Natural killer cell treated with Interleukin-12 subunit alpha and Interleukin-12 subunit beta and Interleukin-15 and Interleukin-18, amount 100 ng/mL, for 72 hours (primary cell): ENCODE measurements at regions not wholly inside any gene's neighbourhood (a gene's known extent, or its start where the extent isn't known, plus 50 kb on each side); places are given as distances from the start of the nearest gene placed in this dataset.
"Not testable (repeated sequence)": the region's sequence is repeated elsewhere in the genome, so short reads cannot be mapped to it uniquely, and the experiment has no call there.

Source experiments
- ATAC-seq, 2 donors: fragments of 150-1000 bp; cut with Tn5 transposase in 1 of 2; sonication (Bioruptor Pico), chemical (Tn5 transposase) in 1 of 2; 2 replicates each; pipeline ENCODE4 v1.10.0; 2021
- DNase-seq: peaks from one replicate; pipeline ENCODE4 v3.0.0; 2022; ENCODE audit warnings: low spot score
- H3K27ac Mint-ChIP-seq, 2 donors: 1 replicate in 1 of 2; 2 replicates in 1 of 2; pipeline ENCODE4 v1.8.0; 2022; ENCODE audit warnings: mixed read lengths in 2 of 2, mild to moderate bottlenecking in 1 of 2, moderate library complexity in 1 of 2
- H3K27me3 Mint-ChIP-seq, 2 donors: 1 replicate in 1 of 2; 2 replicates in 1 of 2; pipeline ENCODE4 v1.8.0; 2022; ENCODE audit warnings: mixed read lengths in 2 of 2
- H3K36me3 Mint-ChIP-seq: one replicate; pipeline ENCODE4 v1.8.0; 2022; ENCODE audit warnings: mixed read lengths
- H3K4me1 Mint-ChIP-seq, 2 donors: 1 replicate in 1 of 2; 2 replicates in 1 of 2; pipeline ENCODE4 v1.8.0; 2022; ENCODE audit warnings: low read depth in 2 of 2, mixed read lengths in 2 of 2, mild to moderate bottlenecking in 1 of 2
- H3K4me3 Mint-ChIP-seq: one replicate; pipeline ENCODE4 v1.8.0; 2022; ENCODE audit warnings: mixed read lengths
- H3K9me3 Mint-ChIP-seq: 2 replicates; pipeline ENCODE4 v1.8.0; 2022; ENCODE audit warnings: mixed read lengths

- DNase-seq (no peak), ATAC-seq (no peak)
- no peaks in the 10 kb centered on the region for H3K4me1 Mint-ChIP-seq
- no peak overlapping the region for H3K27ac Mint-ChIP-seq
- H3K36me3 Mint-ChIP-seq = no peaks in the 10 kb centered on the region
- H3K27me3 Mint-ChIP-seq = peaks cover 22 to 29% of the 10 kb centered on the region in 2 donors
- no peak overlapping the region for H3K4me3 Mint-ChIP-seq
- no peaks in the 10 kb centered on the region for H3K9me3 Mint-ChIP-seq
These were observed 412.2 kb upstream of the ZMIZ1 start for GRCh38 chr10:78656417-78657162.

- ATAC-seq = peak in 1 of 2 donors; percentile 67
- Mint-ChIP-seq H3K27me3 (peaks cover 22 to 23% of the 10 kb centered on the region in 2 donors), H3K4me3 (no peak overlapping the region), H3K36me3 (no peaks in the 10 kb centered on the region), H3K4me1 (no peaks in the 10 kb centered on the region), H3K27ac (no peak overlapping the region), H3K9me3 (no peaks in the 10 kb centered on the region)
- no peak for DNase-seq
These were observed 411.5 kb upstream of the ZMIZ1 start for GRCh38 chr10:78657163-78657861.

GRCh38 chr10:78657862-78658165 lies 411.0 kb upstream of the ZMIZ1 start:
- Mint-ChIP-seq H3K4me1 (no peaks in the 10 kb centered on the region), H3K4me3 (no peak overlapping the region), H3K27ac (no peak overlapping the region), H3K9me3 (no peaks in the 10 kb centered on the region), H3K36me3 (no peaks in the 10 kb centered on the region), H3K27me3 (peaks cover 23 to 24% of the 10 kb centered on the region in 2 donors)
- DNase-seq (no peak), ATAC-seq (no peak)

- no peaks in the 10 kb centered on the region for H3K4me1 Mint-ChIP-seq
- DNase-seq (no peak), ATAC-seq (no peak)
- H3K9me3 Mint-ChIP-seq = no peaks in the 10 kb centered on the region
- H3K4me3 Mint-ChIP-seq = no peak overlapping the region
- H3K36me3 Mint-ChIP-seq = no peaks in the 10 kb centered on the region
- H3K27me3 Mint-ChIP-seq = peaks cover 22% of the 10 kb centered on the region in 2 donors
- no peak overlapping the region for H3K27ac Mint-ChIP-seq
These were observed 409.8 kb upstream of the ZMIZ1 start for GRCh38 chr10:78658645-78659597.

GRCh38 chr10:78659598-78659967 lies 409.2 kb upstream of the ZMIZ1 start:
- H3K4me1 Mint-ChIP-seq = no peaks in the 10 kb centered on the region
- DNase-seq = no peak
- H3K36me3 Mint-ChIP-seq = no peaks in the 10 kb centered on the region
- H3K27me3 Mint-ChIP-seq = peaks cover 15 to 18% of the 10 kb centered on the region in 2 donors
- no peak for ATAC-seq
- H3K27ac Mint-ChIP-seq = no peak overlapping the region
- no peak overlapping the region for H3K4me3 Mint-ChIP-seq
- no peaks in the 10 kb centered on the region for H3K9me3 Mint-ChIP-seq

- H3K27ac Mint-ChIP-seq = no peak overlapping the region
These were observed 408.2 kb upstream of the ZMIZ1 start for GRCh38 chr10:78660446-78661106.

GRCh38 chr10:78663721-78664120 lies 405.0 kb upstream of the ZMIZ1 start:
- H3K36me3 Mint-ChIP-seq = peaks cover 8% of the 10 kb centered on the region
- H3K27me3 Mint-ChIP-seq = peaks cover 28 to 44% of the 10 kb centered on the region in 2 donors
- H3K27ac Mint-ChIP-seq = no peak overlapping the region
- ATAC-seq = no peak
- H3K9me3 Mint-ChIP-seq = no peaks in the 10 kb centered on the region
- no peaks in the 10 kb centered on the region for H3K4me1 Mint-ChIP-seq
- no peak overlapping the region for H3K4me3 Mint-ChIP-seq
- DNase-seq = no peak

More at GRCh38 chr10:78660446-78661106, 408.2 kb upstream of the ZMIZ1 start:
- Mint-ChIP-seq H3K27me3 (peaks cover 16 to 21% of the 10 kb centered on the region in 2 donors), H3K9me3 (no peaks in the 10 kb centered on the region), H3K4me3 (no peak overlapping the region), H3K36me3 (peaks cover 8% of the 10 kb centered on the region), H3K4me1 (no peaks in the 10 kb centered on the region)
- no peak for ATAC-seq
- DNase-seq = no peak

GRCh38 chr10:78664929-78665553 lies 403.7 kb upstream of the ZMIZ1 start:
- H3K27ac Mint-ChIP-seq = no peak overlapping the region

GRCh38 chr10:78672918-78673317 lies 395.8 kb upstream of the ZMIZ1 start:
- DNase-seq (no peak), ATAC-seq (no peak)
- Mint-ChIP-seq H3K36me3 (no peaks in the 10 kb centered on the region), H3K27me3 (peaks cover 17 to 38% of the 10 kb centered on the region in 2 donors), H3K4me1 (no peaks in the 10 kb centered on the region), H3K9me3 (no peaks in the 10 kb centered on the region), H3K4me3 (no peak overlapping the region), H3K27ac (no peak overlapping the region)

More at GRCh38 chr10:78664929-78665553, 403.7 kb upstream of the ZMIZ1 start:
- Mint-ChIP-seq H3K36me3 (peaks cover 8% of the 10 kb centered on the region), H3K4me1 (no peaks in the 10 kb centered on the region), H3K4me3 (no peak overlapping the region), H3K9me3 (no peaks in the 10 kb centered on the region), H3K27me3 (peaks cover 35 to 56% of the 10 kb centered on the region in 2 donors)
- no peak for DNase-seq
- ATAC-seq = no peak

GRCh38 chr10:78681141-78681540 lies 387.6 kb upstream of the ZMIZ1 start:
- H3K4me3 Mint-ChIP-seq, H3K36me3 Mint-ChIP-seq, H3K4me1 Mint-ChIP-seq, DNase-seq, H3K9me3 Mint-ChIP-seq, ATAC-seq, H3K27ac Mint-ChIP-seq: not testable (repeated sequence)
- H3K27me3 Mint-ChIP-seq = peaks cover 7 to 16% of the 10 kb centered on the region in 2 donors

- H3K4me3 Mint-ChIP-seq, H3K4me1 Mint-ChIP-seq, H3K27ac Mint-ChIP-seq, ATAC-seq, H3K36me3 Mint-ChIP-seq, DNase-seq, H3K9me3 Mint-ChIP-seq: not testable (repeated sequence)
- H3K27me3 Mint-ChIP-seq = peaks cover 10 to 16% of the 10 kb centered on the region in 2 donors
These were observed 386.8 kb upstream of the ZMIZ1 start for GRCh38 chr10:78681986-78682385.

GRCh38 chr10:78684947-78685346 lies 383.8 kb upstream of the ZMIZ1 start:
- no peaks in the 10 kb centered on the region for H3K4me1 Mint-ChIP-seq
- no peak overlapping the region for H3K27ac Mint-ChIP-seq

More at GRCh38 chr10:78684947-78685346, 383.8 kb upstream of the ZMIZ1 start:
- Mint-ChIP-seq H3K36me3 (no peaks in the 10 kb centered on the region), H3K9me3 (no peaks in the 10 kb centered on the region), H3K27me3 (peaks cover 7 to 16% of the 10 kb centered on the region in 2 donors), H3K4me3 (no peak overlapping the region)
- DNase-seq = no peak
- no peak for ATAC-seq
